ENCODE measurements at regions not wholly inside any gene's neighbourhood (a gene's known extent, or its start where the extent isn't known, plus 50 kb on each side); places are given as distances from the start of the nearest gene placed in this dataset.

GRCh38 chr9:95586326-95586725 lies 69.6 kb upstream of the PTCH1 start:
- no peak for TF ChIP-seq TEAD1 (CRISPR knock-in tag; IDR thresholded peaks at IDR 0.05)
- TF ChIP-seq CTCF (IDR thresholded peaks at IDR 0.05): no peak
- TF ChIP-seq JUN (CRISPR knock-in tag; IDR thresholded peaks at IDR 0.05): no peak

Data from WTC11 (cell line).